Breast epithelium (tissue), 4 donors: ENCODE measurements at regions not wholly inside any gene's neighbourhood (a gene's known extent, or its start where the extent isn't known, plus 50 kb on each side); places are given as distances from the start of the nearest gene placed in this dataset.

Experiments
- DNase-seq, 2 donors: peaks; one replicate each; pipeline ENCODE4 v3.0.0-alpha.2; 2019; ENCODE audit warnings: low spot score in 2 of 2
- H3K27ac ChIP-seq, 2 donors: fragments of 200-600 bp; sonication (generic) in 1 of 2; one replicate each; pipeline ENCODE4 v1.5.1; 2016 to 2019; ENCODE audit warnings: mild to moderate bottlenecking in 1 of 2
- H3K27me3 ChIP-seq, 2 donors: fragments of 200-600 bp; sonication (generic) in 1 of 2; one replicate each; pipeline versions ENCODE4 v1.5.1 to v1.6.0; 2017 to 2019; ENCODE audit warnings: control low read depth in 1 of 2, mild to moderate bottlenecking in 1 of 2
- H3K36me3 ChIP-seq: fragments of 200-600 bp; one replicate; pipeline ENCODE4 v1.5.1; 2019
- H3K4me1 ChIP-seq, 2 donors: fragments of 200-600 bp; sonication (generic); one replicate each; pipeline ENCODE4 v1.5.1; 2016 to 2019; ENCODE audit warnings: control low read depth in 1 of 2
- H3K4me3 ChIP-seq, 3 donors: fragments of 200-600 bp; sonication (generic); 1 replicate in 2 of 3; 2 replicates in 1 of 3; pipeline ENCODE4 v1.5.1; 2016 to 2019; ENCODE audit warnings: mild to moderate bottlenecking in 3 of 3, moderate library complexity in 2 of 3
- H3K9me3 ChIP-seq, 2 donors: fragments of 200-600 bp; sonication (generic) in 1 of 2; one replicate each; pipeline ENCODE4 v1.5.1; 2016 to 2019; ENCODE audit warnings: control low read depth in 1 of 2
- CTCF ChIP-seq, 3 donors: fragments of 450-650 bp; IDR thresholded peaks; one replicate each; pipeline ENCODE4 v1.5.1; 2016 to 2017; ENCODE audit warnings: antibody characterized with exemption in 3 of 3, mild to moderate bottlenecking in 3 of 3, moderate library complexity in 3 of 3
- POLR2A ChIP-seq: fragments of 450-650 bp; IDR thresholded peaks from one replicate; pipeline ENCODE4 v1.6.1; 2016; ENCODE audit warnings: antibody characterized with exemption, mild to moderate bottlenecking, moderate library complexity
- POLR2AphosphoS5 ChIP-seq, 3 donors: sonication (generic); formaldehyde crosslinking; IDR thresholded peaks; one replicate each; pipeline ENCODE4 v1.6.1; 2017; ENCODE audit warnings: antibody characterized with exemption in 3 of 3
- intact Hi-C: fragments of 100-400 bp; cut with DNase I; formaldehyde crosslinking; loops from one replicate; pipeline ENCODE4 v1.15.1; 2023; ENCODE audit warnings: low total_unique reads

GRCh38 chr15:29324746-29325145, 55.1 kb upstream of the NSMCE3 start:
- Histone ChIP-seq H3K4me1 (no peaks in the 10 kb centered on the region), H3K36me3 (no peaks in the 10 kb centered on the region), H3K27me3 (no peaks in the 10 kb centered on the region), H3K4me3 (no peak overlapping the region), H3K27ac (no peak overlapping the region), H3K9me3 (peaks cover 0 to 9% of the 10 kb centered on the region in 2 donors)
- no peak for DNase-seq
- intact Hi-C loops: no loop called here
- TF ChIP-seq POLR2AphosphoS5 (IDR thresholded peaks at IDR 0.05): no peak
- no peak for TF ChIP-seq CTCF (IDR thresholded peaks at IDR 0.05)
- TF ChIP-seq POLR2A: no peak

GRCh38 chr15:29323557-29323956, 53.9 kb upstream of the NSMCE3 start:
- H3K4me1 ChIP-seq: no peaks in the 10 kb centered on the region
- no peak for TF ChIP-seq POLR2AphosphoS5 (IDR thresholded peaks at IDR 0.05)
- TF ChIP-seq POLR2A: no peak
- TF ChIP-seq CTCF (IDR thresholded peaks at IDR 0.05): no peak
- DNase-seq: no peak
- H3K27me3 ChIP-seq: no peaks in the 10 kb centered on the region
- no peaks in the 10 kb centered on the region for H3K36me3 ChIP-seq
- peaks cover 0 to 9% of the 10 kb centered on the region in 2 donors for H3K9me3 ChIP-seq
- H3K27ac ChIP-seq: no peak overlapping the region
- H3K4me3 ChIP-seq: no peak overlapping the region
- intact Hi-C loops: no loop called here

- H3K9me3 ChIP-seq: peaks cover 0 to 9% of the 10 kb centered on the region in 2 donors
- no peaks in the 10 kb centered on the region for H3K27me3 ChIP-seq
- H3K36me3 ChIP-seq: no peaks in the 10 kb centered on the region
- no peaks in the 10 kb centered on the region for H3K4me1 ChIP-seq
- DNase-seq: no peak
- H3K27ac ChIP-seq: no peak overlapping the region
- no peak overlapping the region for H3K4me3 ChIP-seq
- intact Hi-C loops: no loop called here
- TF ChIP-seq POLR2A: no peak
- no peak for TF ChIP-seq CTCF (IDR thresholded peaks at IDR 0.05)
- TF ChIP-seq POLR2AphosphoS5 (IDR thresholded peaks at IDR 0.05): no peak
These were observed 52.8 kb upstream of the NSMCE3 start for GRCh38 chr15:29322415-29322814.

GRCh38 chr15:29320420-29320819, 50.8 kb upstream of the NSMCE3 start:
- Histone ChIP-seq H3K4me3 (no peak overlapping the region), H3K27ac (no peak overlapping the region), H3K27me3 (no peaks in the 10 kb centered on the region), H3K9me3 (peaks cover 0 to under 1% of the 10 kb centered on the region in 2 donors), H3K36me3 (no peaks in the 10 kb centered on the region), H3K4me1 (no peaks in the 10 kb centered on the region)
- no peak for DNase-seq
- TF ChIP-seq POLR2AphosphoS5 (IDR thresholded peaks at IDR 0.05) (no peak), POLR2A (no peak), CTCF (IDR thresholded peaks at IDR 0.05) (no peak)
- intact Hi-C loops: no loop called here

- no peak overlapping the region for H3K27ac ChIP-seq
- H3K36me3 ChIP-seq: no peaks in the 10 kb centered on the region
- no peaks in the 10 kb centered on the region for H3K4me1 ChIP-seq
- H3K27me3 ChIP-seq: no peaks in the 10 kb centered on the region
- H3K4me3 ChIP-seq: no peak overlapping the region
- intact Hi-C loops: no loop called here
- H3K9me3 ChIP-seq: no peaks in the 10 kb centered on the region
- DNase-seq: no peak
- no peak for TF ChIP-seq CTCF (IDR thresholded peaks at IDR 0.05)
- no peak for TF ChIP-seq POLR2AphosphoS5 (IDR thresholded peaks at IDR 0.05)
- TF ChIP-seq POLR2A: no peak
These were observed 50.2 kb upstream of the NSMCE3 start for GRCh38 chr15:29319823-29320222.
